22Rv1 (cell line): ENCODE measurements at regions not wholly inside any gene's neighbourhood (a gene's known extent, or its start where the extent isn't known, plus 50 kb on each side); places are given as distances from the start of the nearest gene placed in this dataset.

Experiments
- CTCF ChIP-seq: fragments of 450-650 bp; IDR thresholded peaks from 2 replicates; pipeline ENCODE4 v1.5.1; 2017; ENCODE audit warnings: mild to moderate bottlenecking
- ZFX ChIP-seq: fragments of 450-650 bp; IDR thresholded peaks from 2 replicates; pipeline ENCODE4 v1.6.1; 2017; ENCODE audit warnings: antibody characterized with exemption, borderline replicate concordance

DNA sequence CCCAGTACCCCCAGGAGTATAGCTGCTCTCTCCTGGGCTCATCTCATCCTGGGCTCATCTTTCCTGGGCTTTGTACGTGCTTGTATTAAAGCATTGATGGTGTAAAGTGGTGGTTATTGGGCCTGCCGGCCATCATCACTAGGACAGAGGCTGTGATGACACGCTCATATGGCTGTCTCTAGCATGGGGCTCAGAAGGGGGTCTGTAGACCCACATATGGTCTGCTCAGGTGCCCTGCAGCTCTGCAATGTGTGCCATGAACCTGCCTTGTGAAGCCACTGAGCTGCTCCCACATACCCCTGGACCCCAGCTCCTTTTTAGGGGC lies 143.4 kb downstream of the CDC5L start:
- TF ChIP-seq CTCF (no peak), ZFX (no peak)
